ENCODE measurements at regions not wholly inside any gene's neighbourhood (a gene's known extent, or its start where the extent isn't known, plus 50 kb on each side); places are given as distances from the start of the nearest gene placed in this dataset.

GRCh38 chr16:73878611-73879010, 418.0 kb upstream of the PSMD7 start:
- POLR2A ChIA-PET = interaction anchor here (0.7 kb wide), 1 partner anchor 14 kb away, joined by 5 read pairs; no protein-coding TSS in a partner anchor

GRCh38 chr16:73877150-73877549, 419.5 kb upstream of the PSMD7 start:
- no peak for TF ChIP-seq CTCF (IDR thresholded peaks at IDR 0.05; ENCODE audit: control extremely low read depth, extremely low read depth, low read depth, missing control alignments)
- ChIA-PET CTCF (no interaction called here), POLR2A (no interaction called here)
- no peak for DNase-seq (ENCODE audit: extremely low spot score)

More at GRCh38 chr16:73878611-73879010, 418.0 kb upstream of the PSMD7 start:
- CTCF ChIA-PET = interaction anchor here (0.8 to 1.7 kb wide), 7 partner anchors 10 to 1755 kb away, joined by 3 to 15 read pairs (median 5); no protein-coding TSS in a partner anchor
- peak; percentile 18 for DNase-seq (ENCODE audit: extremely low spot score)
- TF ChIP-seq CTCF (IDR thresholded peaks at IDR 0.05; ENCODE audit: control extremely low read depth, extremely low read depth, low read depth, missing control alignments) = peak; percentile 50

GRCh38 chr16:73875996-73876690, 420.5 kb upstream of the PSMD7 start:
- POLR2A ChIA-PET = no interaction called here
- CTCF ChIA-PET = interaction anchor here (1.2 kb wide), 1 partner anchor 18 kb away, joined by 3 read pairs; no protein-coding TSS in a partner anchor
- no peak for DNase-seq (ENCODE audit: extremely low spot score)
- no peak for TF ChIP-seq CTCF (IDR thresholded peaks at IDR 0.05; ENCODE audit: control extremely low read depth, extremely low read depth, low read depth, missing control alignments)

- no peak for TF ChIP-seq CTCF (IDR thresholded peaks at IDR 0.05; ENCODE audit: control extremely low read depth, extremely low read depth, low read depth, missing control alignments)
- no peak for DNase-seq (ENCODE audit: extremely low spot score)
- ChIA-PET POLR2A (no interaction called here), CTCF (interaction anchor here (1.2 to 1.4 kb wide), 2 partner anchors 9 to 10 kb away, joined by 3 to 4 read pairs; no protein-coding TSS in a partner anchor)
These were observed 422.3 kb upstream of the PSMD7 start for GRCh38 chr16:73874324-73874723.

GRCh38 chr16:73873643-73874042, 423.0 kb upstream of the PSMD7 start:
- ChIA-PET POLR2A (no interaction called here), CTCF (interaction anchor here (1.2 kb wide), 1 partner anchor 10 kb away, joined by 3 read pairs; no protein-coding TSS in a partner anchor)
- no peak for TF ChIP-seq CTCF (IDR thresholded peaks at IDR 0.05; ENCODE audit: control extremely low read depth, extremely low read depth, low read depth, missing control alignments)
- no peak for DNase-seq (ENCODE audit: extremely low spot score)

GRCh38 chr16:73872856-73873255, 423.8 kb upstream of the PSMD7 start:
- POLR2A ChIA-PET = no interaction called here

More at GRCh38 chr16:73872856-73873255, 423.8 kb upstream of the PSMD7 start:
- no peak for DNase-seq (ENCODE audit: extremely low spot score)
- CTCF ChIA-PET = no interaction called here
- no peak for TF ChIP-seq CTCF (IDR thresholded peaks at IDR 0.05; ENCODE audit: control extremely low read depth, extremely low read depth, low read depth, missing control alignments)

Measured in GM10248 (cell line).